HTR-8/SVneo (cell line): ENCODE measurements at regions not wholly inside any gene's neighbourhood (a gene's known extent, or its start where the extent isn't known, plus 50 kb on each side); places are given as distances from the start of the nearest gene placed in this dataset.

Experiments
- DNase-seq: peaks from one replicate; pipeline ENCODE4 v3.0.0; 2011; ENCODE audit warnings: low spot score, mixed read lengths; ENCODE audit not compliant: insufficient read length
- FAIRE-seq: peaks from 2 replicates; lab custom pipeline; 2011; peaks lifted over from hg19 to GRCh38; lab: Jason Lieb, UNC

GRCh38 chr6:166877906-166878305 is 78.4 kb downstream of the RNASET2 start:
- DNase-seq (no peak), FAIRE-seq (no peak)

- DNase-seq (no peak), FAIRE-seq (no peak)
Measured at GRCh38 chr6:166877349-166877748, 79.0 kb downstream of the RNASET2 start.

DNA sequence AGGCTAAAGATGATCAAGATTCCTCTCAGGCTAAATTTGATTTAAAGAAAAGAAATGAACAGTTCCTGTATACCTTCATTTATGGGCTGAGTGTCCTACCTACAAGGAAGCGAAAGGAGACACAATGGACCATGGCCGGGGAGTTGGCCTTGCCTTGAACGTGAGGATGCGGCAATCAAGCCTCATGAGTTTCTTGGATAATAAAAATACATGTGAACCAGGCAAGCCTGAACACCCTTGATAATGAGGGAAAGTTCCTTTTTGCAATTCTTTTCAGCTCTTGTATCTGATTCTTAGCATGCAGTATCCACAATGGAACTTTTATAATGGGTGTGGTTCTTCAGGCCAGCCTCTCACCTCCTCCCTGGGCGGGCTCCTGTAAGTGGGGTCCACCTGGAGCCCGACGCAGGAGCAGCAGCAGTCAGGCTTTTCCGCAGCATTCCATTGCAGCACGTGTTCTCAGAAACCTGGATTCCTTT is 83.8 kb downstream of the RNASET2 start:
- no peak for DNase-seq
- no peak for FAIRE-seq

- no peak for FAIRE-seq
- no peak for DNase-seq
Measured at GRCh38 chr6:166870602-166871208, 85.6 kb downstream of the RNASET2 start.

DNA sequence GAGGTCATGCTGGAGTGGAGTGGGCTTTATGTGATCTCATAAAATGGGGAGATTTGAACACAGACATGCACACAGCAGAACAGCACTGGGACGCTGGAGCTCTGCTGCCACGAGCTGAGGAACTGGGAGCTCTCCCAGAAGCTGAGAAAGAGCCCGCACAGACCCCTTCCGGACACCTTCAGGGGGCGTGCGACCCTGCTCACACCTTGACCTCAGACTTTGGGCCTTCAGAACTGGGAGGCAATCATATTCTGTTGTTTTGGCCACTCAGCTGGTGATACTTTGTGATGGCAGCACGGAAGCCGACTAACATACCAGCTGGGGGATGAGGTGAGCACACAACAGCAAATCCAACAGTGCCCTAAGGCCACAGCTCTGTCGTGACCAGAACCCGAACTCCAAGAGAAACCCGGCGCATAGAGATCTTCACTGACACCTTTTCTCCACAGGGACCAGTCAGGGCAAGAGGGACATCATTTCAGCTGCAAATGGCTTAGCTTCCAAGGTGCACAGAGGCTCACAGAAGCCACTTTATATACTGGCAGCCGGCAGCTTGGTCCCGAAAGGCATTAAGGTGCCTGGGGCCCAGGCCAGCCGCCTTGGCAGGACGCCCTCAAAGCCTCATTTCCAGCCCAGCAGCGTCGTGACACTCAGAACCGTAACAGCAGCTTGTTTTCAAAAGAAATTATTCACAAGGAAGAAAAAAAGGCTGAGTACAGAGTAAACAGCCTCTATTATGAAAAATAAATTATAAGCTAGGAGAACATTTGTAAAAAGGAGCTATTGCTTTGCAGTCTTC is 89.3 kb downstream of the RNASET2 start:
- FAIRE-seq = no peak
- DNase-seq = no peak

- no peak for DNase-seq
- FAIRE-seq = no peak
Measured at GRCh38 chr6:166864333-166864732, 92.0 kb downstream of the RNASET2 start.

DNA sequence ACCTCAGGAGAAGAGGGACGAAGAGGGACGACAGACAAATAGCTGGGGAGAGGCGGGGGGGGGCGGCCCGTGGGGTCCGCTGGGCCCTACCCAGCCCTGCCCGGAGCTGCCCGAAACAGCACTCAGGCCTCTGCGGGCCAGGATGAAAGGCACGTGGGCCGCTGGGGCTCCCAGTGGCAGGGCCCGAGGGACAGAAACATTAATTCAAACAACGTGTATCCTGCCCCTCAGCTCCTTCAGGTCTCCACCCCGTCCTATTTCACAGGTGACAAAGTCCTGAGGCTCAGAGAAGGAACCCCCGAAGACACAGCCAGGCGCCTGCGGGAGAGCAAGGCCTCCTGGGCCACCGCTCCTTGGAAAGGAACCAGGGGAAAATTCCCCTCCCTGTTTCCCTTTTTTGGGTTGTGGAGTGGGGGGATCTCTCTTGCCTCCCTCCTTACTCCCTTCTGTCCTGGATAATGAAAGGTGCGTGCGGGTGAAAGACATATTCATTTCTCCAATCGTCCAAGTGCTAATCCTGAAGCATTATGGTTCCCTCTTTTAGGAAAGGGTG is 93.3 kb downstream of the RNASET2 start:
- DNase-seq (no peak), FAIRE-seq (no peak)

DNA sequence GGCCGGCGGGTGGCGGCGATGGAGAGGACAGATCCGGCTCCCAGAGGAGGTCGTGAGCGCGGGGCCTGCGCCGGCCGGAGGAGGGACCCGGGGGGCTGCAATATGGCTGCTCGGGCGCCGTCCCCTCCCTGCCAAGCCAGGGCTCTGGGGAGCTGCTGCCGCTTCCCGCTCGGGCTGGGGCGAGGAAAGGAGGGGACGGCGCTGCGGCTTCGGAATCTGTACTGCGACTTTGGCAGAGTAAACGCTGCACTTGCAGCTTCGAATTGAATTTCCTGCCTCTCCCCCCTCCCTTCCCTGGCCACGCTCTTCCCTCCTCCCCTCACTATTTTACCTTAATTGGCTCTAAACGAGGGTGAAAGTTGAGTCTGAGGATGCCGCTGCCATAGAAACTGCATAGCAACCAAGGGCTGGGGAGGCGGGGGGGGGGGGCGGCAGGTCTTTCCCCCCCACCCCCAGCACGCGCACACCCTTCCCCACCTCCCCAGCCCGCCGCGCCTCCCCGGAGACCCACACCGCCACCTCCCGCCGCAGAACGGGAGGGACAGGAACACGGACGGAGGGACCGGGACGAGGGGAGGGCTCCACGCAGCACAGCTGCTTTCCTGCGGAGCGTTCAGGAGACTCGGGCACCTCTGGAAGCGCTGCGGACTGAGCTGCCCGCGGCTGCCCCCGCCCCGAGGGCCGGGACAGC is 93.9 kb downstream of the RNASET2 start:
- no peak for FAIRE-seq

DNA sequence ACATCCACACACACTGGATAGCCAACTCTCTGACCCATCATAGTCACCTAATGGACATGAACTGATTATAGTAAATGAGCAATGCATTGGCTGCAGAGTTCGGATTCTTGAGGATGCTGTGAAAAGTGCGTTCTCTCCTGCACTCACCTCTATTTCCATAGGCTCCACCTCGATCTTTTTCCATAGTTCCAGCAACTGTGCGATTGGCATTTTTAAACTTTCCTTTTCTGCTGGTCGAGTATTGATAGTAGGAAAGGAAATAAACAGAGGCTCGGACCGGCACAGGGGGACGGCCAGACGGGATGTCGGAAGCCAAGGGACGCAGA is 94.4 kb downstream of the RNASET2 start:
- FAIRE-seq = no peak
- DNase-seq = no peak

More for the DNA sequence above, 93.9 kb downstream of the RNASET2 start:
- peak; percentile 18 for DNase-seq

DNA sequence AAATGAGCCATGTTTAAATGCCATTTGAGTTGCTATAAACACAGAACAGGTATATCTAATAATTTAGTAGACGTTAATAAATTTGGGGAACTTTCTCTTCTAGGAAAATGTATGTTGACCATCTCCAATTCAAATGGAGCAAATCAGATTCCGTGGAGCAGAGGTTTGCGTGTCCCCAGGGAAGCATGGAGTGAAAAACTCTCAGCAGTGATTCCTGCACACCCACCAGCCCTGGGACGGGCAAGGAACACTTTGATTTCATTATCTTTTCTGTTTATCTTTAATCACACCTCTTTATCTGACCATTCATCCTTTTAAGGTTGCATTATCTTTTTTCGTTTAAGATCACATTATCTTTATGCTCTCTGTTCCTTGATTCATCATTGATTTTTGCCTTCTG is 95.0 kb downstream of the RNASET2 start:
- FAIRE-seq = no peak
- DNase-seq = no peak

- DNase-seq (no peak), FAIRE-seq (no peak)
Measured at GRCh38 chr6:166860392-166860791, 96.0 kb downstream of the RNASET2 start.

GRCh38 chr6:166855416-166855815 is 100.9 kb downstream of the RNASET2 start:
- FAIRE-seq (no peak), DNase-seq (no peak)

- FAIRE-seq = no peak
Measured at GRCh38 chr6:166853371-166854325, 102.7 kb downstream of the RNASET2 start.

GRCh38 chr6:166852451-166852975 is 103.8 kb downstream of the RNASET2 start:
- FAIRE-seq (no peak), DNase-seq (no peak)

More at GRCh38 chr6:166853371-166854325, 102.7 kb downstream of the RNASET2 start:
- DNase-seq = no peak

GRCh38 chr6:166851911-166852310 is 104.4 kb downstream of the RNASET2 start:
- FAIRE-seq (no peak), DNase-seq (no peak)

- no peak for DNase-seq
- no peak for FAIRE-seq
Measured at GRCh38 chr6:166851426-166851825, 104.9 kb downstream of the RNASET2 start.

GRCh38 chr6:166850677-166851076 is 105.7 kb downstream of the RNASET2 start:
- DNase-seq (no peak), FAIRE-seq (no peak)

DNA sequence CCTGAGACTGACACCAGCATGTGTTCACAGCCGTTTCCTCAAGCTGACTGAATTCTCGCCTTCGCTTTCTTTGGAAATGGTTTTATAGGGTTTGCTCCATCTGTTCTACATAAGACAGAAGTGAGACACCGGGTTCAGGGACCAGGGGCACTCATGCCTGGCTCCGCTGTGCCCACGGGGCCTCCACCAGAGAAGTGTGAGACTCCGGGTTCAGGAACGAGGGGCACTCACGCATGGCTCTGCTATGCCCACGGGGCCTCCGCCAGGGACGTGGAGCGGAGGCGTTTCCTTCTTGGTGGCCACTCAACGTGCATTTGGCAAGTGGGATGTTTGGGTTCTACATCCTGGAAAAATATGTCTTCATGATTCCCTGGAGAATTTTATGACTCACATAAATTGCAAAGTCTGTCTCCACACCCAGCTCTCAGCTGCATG is 106.6 kb downstream of the RNASET2 start:
- FAIRE-seq (no peak), DNase-seq (no peak)

- DNase-seq = no peak
- FAIRE-seq = no peak
Measured at GRCh38 chr6:166848979-166849748, 107.2 kb downstream of the RNASET2 start.
